ENCODE measurements at regions not wholly inside any gene's neighbourhood (a gene's known extent, or its start where the extent isn't known, plus 50 kb on each side); places are given as distances from the start of the nearest gene placed in this dataset.

- TF ChIP-seq POLR2A (IDR thresholded peaks at IDR 0.05) = no peak
- TF ChIP-seq POLR2AphosphoS5 (IDR thresholded peaks at IDR 0.05) = no peak
- TF ChIP-seq CTCF (IDR thresholded peaks at IDR 0.05) = no peak
These were observed 56.1 kb upstream of the OR4E1 start for GRCh38 chr14:21729703-21730233.

Data from upper lobe of left lung (tissue), 4 donors.